ENCODE measurements at regions not wholly inside any gene's neighbourhood (a gene's known extent, or its start where the extent isn't known, plus 50 kb on each side); places are given as distances from the start of the nearest gene placed in this dataset.
A peak's percentile ranks its signal among the peaks of the same experiment; 100 is the strongest.

DNA sequence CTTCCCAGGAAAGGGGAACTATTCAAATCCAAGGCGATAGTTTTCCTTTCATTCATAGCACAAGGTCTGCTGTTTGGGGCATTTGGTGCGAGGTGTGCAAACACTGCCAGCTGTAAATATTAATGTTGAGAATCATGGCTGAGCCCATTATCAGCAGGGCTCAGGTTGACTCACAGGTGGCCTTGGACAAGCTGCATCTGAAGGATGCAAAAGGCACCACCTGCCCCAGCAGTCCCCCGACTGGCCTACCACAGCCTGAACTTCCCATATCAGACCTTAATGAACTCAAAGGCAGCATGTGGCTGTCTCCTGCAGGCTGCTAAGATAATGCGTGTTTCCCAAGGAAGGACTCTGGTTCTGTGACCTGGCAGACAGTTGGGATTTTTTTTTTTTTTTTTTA, 93.3 kb upstream of the MAP1LC3B2 start:
- H3K27ac ChIP-seq (ENCODE audit: low read length): peak overlapping the region; percentile 62; the same call in 1 of the 2 replicates
- peaks cover 8% of the 10 kb centered on the region for H3K4me1 ChIP-seq (ENCODE audit: control insufficient read depth, insufficient read depth, low read length)
- CTCF ChIA-PET: no interaction called here
- intact Hi-C loops (cut with micrococcal nuclease; ENCODE audit: unreplicated experiment) (no loop called here), in situ Hi-C loops (cut with HindIII; ENCODE audit: low pct_unique_long_range_greater_than_20kb, low sequenced_read_pairs) (no loop called here)
- no peaks in the 10 kb centered on the region for H3K27me3 ChIP-seq (ENCODE audit: control insufficient read depth, insufficient read depth, low read length)
- POLR2A ChIA-PET: interaction anchor here (0.5 to 0.6 kb wide), 2 partner anchors 40 to 120 kb away, joined by 4 read pairs; no protein-coding TSS in a partner anchor
- no peak overlapping the region for H3K4me3 ChIP-seq (ENCODE audit: low read depth in 2 of 2, low read length in 2 of 2)
- BruUV-seq (replicated peaks): no TSS peak
- DNase-seq (ENCODE audit: low read depth, low spot score) (no peak), ATAC-seq (peak; percentile 46; the same call in 1 of the 2 replicates)
- no peaks in the 10 kb centered on the region for H3K36me3 ChIP-seq (ENCODE audit: control insufficient read depth, insufficient read depth, low read length)
- H3K9me3 ChIP-seq (ENCODE audit: control insufficient read depth, insufficient read depth, low read depth, low read length): no peaks in the 10 kb centered on the region
- TF ChIP-seq, protein P1, sequence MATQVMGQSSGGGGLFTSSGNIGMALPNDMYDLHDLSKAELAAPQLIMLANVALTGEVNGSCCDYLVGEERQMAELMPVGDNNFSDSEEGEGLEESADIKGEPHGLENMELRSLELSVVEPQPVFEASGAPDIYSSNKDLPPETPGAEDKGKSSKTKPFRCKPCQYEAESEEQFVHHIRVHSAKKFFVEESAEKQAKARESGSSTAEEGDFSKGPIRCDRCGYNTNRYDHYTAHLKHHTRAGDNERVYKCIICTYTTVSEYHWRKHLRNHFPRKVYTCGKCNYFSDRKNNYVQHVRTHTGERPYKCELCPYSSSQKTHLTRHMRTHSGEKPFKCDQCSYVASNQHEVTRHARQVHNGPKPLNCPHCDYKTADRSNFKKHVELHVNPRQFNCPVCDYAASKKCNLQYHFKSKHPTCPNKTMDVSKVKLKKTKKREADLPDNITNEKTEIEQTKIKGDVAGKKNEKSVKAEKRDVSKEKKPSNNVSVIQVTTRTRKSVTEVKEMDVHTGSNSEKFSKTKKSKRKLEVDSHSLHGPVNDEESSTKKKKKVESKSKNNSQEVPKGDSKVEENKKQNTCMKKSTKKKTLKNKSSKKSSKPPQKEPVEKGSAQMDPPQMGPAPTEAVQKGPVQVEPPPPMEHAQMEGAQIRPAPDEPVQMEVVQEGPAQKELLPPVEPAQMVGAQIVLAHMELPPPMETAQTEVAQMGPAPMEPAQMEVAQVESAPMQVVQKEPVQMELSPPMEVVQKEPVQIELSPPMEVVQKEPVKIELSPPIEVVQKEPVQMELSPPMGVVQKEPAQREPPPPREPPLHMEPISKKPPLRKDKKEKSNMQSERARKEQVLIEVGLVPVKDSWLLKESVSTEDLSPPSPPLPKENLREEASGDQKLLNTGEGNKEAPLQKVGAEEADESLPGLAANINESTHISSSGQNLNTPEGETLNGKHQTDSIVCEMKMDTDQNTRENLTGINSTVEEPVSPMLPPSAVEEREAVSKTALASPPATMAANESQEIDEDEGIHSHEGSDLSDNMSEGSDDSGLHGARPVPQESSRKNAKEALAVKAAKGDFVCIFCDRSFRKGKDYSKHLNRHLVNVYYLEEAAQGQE (IDR thresholded peaks at IDR 0.05; ENCODE audit: insufficient read depth in 1 of 2, low read depth in 2 of 2, low read length in 1 of 2): no peak
- no peak for TF ChIP-seq TCF7L2 (IDR thresholded peaks at IDR 0.05; ENCODE audit: low read depth, low read length)
- TF ChIP-seq, protein P2, sequence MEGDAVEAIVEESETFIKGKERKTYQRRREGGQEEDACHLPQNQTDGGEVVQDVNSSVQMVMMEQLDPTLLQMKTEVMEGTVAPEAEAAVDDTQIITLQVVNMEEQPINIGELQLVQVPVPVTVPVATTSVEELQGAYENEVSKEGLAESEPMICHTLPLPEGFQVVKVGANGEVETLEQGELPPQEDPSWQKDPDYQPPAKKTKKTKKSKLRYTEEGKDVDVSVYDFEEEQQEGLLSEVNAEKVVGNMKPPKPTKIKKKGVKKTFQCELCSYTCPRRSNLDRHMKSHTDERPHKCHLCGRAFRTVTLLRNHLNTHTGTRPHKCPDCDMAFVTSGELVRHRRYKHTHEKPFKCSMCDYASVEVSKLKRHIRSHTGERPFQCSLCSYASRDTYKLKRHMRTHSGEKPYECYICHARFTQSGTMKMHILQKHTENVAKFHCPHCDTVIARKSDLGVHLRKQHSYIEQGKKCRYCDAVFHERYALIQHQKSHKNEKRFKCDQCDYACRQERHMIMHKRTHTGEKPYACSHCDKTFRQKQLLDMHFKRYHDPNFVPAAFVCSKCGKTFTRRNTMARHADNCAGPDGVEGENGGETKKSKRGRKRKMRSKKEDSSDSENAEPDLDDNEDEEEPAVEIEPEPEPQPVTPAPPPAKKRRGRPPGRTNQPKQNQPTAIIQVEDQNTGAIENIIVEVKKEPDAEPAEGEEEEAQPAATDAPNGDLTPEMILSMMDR (IDR thresholded peaks at IDR 0.05): no peak
- TF ChIP-seq POLR2AphosphoS5 (IDR thresholded peaks at IDR 0.05; ENCODE audit: low read depth, low read length): no peak
- no peak for TF ChIP-seq SIN3A (IDR thresholded peaks at IDR 0.05; ENCODE audit: borderline replicate concordance, insufficient read depth, low read depth, low read length)

DNA sequence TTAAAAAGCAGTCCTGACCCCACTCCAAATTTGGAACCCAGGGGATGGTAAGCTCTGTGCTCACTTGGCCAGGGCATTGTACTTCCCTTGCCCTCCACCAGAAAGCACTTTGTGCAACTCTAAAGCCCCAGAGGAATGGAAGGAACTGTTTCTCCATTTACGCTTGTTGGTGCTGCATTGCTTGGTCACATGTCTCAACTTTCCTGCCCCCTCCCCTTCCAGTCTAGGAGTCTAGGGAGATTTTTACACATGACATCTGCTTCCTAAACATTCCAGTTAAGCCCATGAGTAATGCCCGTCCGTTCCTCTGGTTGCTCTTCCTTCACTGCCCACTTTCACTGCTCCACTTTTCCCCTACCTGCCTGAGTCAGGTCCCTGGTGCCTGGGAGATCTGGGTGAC, 92.6 kb upstream of the MAP1LC3B2 start:
- ChIA-PET POLR2A (no interaction called here), CTCF (no interaction called here)
- peaks cover 8% of the 10 kb centered on the region for H3K4me1 ChIP-seq (ENCODE audit: control insufficient read depth, insufficient read depth, low read length)
- in situ Hi-C loops (cut with HindIII; ENCODE audit: low pct_unique_long_range_greater_than_20kb, low sequenced_read_pairs) (no loop called here), intact Hi-C loops (cut with micrococcal nuclease; ENCODE audit: unreplicated experiment) (no loop called here)
- H3K27ac ChIP-seq (ENCODE audit: low read length): peak overlapping the region; percentile 39; the same call in 1 of the 2 replicates
- H3K9me3 ChIP-seq (ENCODE audit: control insufficient read depth, insufficient read depth, low read depth, low read length): no peaks in the 10 kb centered on the region
- H3K36me3 ChIP-seq (ENCODE audit: control insufficient read depth, insufficient read depth, low read length): no peaks in the 10 kb centered on the region
- H3K27me3 ChIP-seq (ENCODE audit: control insufficient read depth, insufficient read depth, low read length): no peaks in the 10 kb centered on the region
- no TSS peak for BruUV-seq (replicated peaks)
- ATAC-seq (no peak), DNase-seq (ENCODE audit: low read depth, low spot score) (no peak)
- H3K4me3 ChIP-seq (ENCODE audit: low read depth in 2 of 2, low read length in 2 of 2): no peak overlapping the region
- TF ChIP-seq SIN3A (IDR thresholded peaks at IDR 0.05; ENCODE audit: borderline replicate concordance, insufficient read depth, low read depth, low read length) (no peak), TCF7L2 (IDR thresholded peaks at IDR 0.05; ENCODE audit: low read depth, low read length) (no peak), POLR2AphosphoS5 (IDR thresholded peaks at IDR 0.05; ENCODE audit: low read depth, low read length) (no peak)
- TF ChIP-seq, protein P1 (IDR thresholded peaks at IDR 0.05; ENCODE audit: insufficient read depth in 1 of 2, low read depth in 2 of 2, low read length in 1 of 2): no peak
- TF ChIP-seq, protein P2 (IDR thresholded peaks at IDR 0.05): no peak

Data from Panc1 (cell line).